Astrocyte (in vitro differentiated cells and primary cell): ENCODE measurements at regions not wholly inside any gene's neighbourhood (a gene's known extent, or its start where the extent isn't known, plus 50 kb on each side); places are given as distances from the start of the nearest gene placed in this dataset.

Experiments
- EZH2 ChIP-seq: IDR thresholded peaks from 2 replicates; pipeline ENCODE4 v1.6.1; 2012; ENCODE audit warnings: mild to moderate bottlenecking, low read length, inconsistent platforms; ENCODE audit not compliant: insufficient read depth
- TF ChIP-seq, protein P1 (sequence below): IDR thresholded peaks from 2 replicates; pipeline ENCODE4 v1.5.1; 2011; ENCODE audit warnings: low read depth, mild to moderate bottlenecking, inconsistent platforms, low read length, moderate library complexity; ENCODE audit not compliant: insufficient read depth

DNA sequence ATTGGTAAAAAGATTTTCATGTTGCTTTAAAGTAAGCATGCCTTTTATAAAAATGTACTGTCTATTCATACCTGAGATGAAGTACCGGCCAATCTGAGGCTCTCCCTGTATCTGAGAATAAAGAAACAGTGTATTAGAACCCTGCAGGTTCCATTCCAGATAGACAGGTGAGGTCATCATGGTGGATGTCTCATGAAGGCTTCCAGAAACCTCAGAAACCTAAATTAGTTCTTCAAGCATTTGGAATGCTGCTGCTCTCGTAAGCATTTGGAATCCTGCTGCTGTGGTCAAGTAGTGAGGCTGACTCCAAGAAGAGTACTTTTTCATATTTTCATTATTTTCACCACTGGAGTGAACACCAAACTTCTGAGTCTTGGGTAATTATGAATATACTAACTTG lies 642.3 kb downstream of the MAFB start:
- TF ChIP-seq, protein P1, sequence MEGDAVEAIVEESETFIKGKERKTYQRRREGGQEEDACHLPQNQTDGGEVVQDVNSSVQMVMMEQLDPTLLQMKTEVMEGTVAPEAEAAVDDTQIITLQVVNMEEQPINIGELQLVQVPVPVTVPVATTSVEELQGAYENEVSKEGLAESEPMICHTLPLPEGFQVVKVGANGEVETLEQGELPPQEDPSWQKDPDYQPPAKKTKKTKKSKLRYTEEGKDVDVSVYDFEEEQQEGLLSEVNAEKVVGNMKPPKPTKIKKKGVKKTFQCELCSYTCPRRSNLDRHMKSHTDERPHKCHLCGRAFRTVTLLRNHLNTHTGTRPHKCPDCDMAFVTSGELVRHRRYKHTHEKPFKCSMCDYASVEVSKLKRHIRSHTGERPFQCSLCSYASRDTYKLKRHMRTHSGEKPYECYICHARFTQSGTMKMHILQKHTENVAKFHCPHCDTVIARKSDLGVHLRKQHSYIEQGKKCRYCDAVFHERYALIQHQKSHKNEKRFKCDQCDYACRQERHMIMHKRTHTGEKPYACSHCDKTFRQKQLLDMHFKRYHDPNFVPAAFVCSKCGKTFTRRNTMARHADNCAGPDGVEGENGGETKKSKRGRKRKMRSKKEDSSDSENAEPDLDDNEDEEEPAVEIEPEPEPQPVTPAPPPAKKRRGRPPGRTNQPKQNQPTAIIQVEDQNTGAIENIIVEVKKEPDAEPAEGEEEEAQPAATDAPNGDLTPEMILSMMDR, result no peak
- TF ChIP-seq EZH2, result no peak
